OCI-M2 (cell line): ENCODE measurements at regions not wholly inside any gene's neighbourhood (a gene's known extent, or its start where the extent isn't known, plus 50 kb on each side); places are given as distances from the start of the nearest gene placed in this dataset.
"Not testable (repeated sequence)": the region's sequence is repeated elsewhere in the genome, so short reads cannot be mapped to it uniquely, and the experiment has no call there.

ENCODE experiments used
- DNase-seq: peaks from one replicate; lab custom pipeline; 2025; ENCODE audit not compliant: unreplicated experiment; lab: John Stamatoyannopoulos, UW

DNA sequence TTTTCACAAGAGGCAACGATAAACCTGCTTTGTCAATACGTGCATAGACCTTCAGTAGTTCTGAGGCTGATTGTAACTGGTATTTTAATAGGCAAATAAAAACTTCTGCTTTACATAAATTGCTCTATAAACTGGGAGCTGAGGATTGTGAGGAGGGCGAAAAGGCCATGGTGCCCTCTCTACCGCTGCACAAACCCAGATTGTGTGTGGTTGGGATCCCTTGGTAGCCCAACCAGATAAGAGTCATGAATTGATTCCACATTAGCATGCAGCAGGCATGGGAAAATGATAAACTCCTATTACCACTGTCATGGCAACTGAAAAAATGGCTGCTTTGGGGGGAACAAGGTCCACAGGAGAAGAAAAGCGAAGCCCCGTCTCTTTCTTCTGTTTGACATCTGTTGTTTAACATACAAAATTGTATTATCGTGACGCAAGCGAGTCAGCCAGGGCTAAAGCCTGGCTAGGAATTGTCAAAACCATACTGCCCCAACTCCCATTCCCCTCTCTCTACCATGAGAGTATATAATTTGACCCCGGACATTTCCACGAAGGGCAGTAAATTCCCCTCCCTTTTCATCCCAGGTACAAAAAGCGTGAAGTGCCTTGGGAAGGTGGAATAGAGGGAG, 157.8 kb upstream of the SALL4 start:
- DNase-seq, result no peak

GRCh38 chr20:51959066-51959542, 156.8 kb upstream of the SALL4 start:
- no peak for DNase-seq

- no peak for DNase-seq
These were observed 156.1 kb upstream of the SALL4 start for GRCh38 chr20:51958099-51959065.

DNA sequence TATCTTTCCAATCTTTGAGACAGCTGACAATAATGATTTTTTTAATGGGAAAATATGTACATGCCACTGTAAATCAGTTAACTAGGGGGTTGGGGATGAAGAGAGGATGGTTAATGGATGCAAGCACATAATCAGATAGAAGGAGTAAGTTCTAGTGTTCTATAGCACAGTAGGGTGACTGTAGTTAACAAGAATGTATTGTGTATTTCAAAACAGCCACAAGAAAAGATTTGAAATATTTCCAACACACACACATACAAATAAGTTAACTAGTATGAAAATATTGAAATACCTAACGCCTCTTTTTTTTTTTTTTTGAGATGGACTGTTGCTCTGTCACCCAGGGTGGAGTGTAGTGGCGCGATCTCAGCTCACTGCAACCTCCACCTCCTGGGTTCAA, 153.4 kb upstream of the SALL4 start:
- no peak for DNase-seq

DNA sequence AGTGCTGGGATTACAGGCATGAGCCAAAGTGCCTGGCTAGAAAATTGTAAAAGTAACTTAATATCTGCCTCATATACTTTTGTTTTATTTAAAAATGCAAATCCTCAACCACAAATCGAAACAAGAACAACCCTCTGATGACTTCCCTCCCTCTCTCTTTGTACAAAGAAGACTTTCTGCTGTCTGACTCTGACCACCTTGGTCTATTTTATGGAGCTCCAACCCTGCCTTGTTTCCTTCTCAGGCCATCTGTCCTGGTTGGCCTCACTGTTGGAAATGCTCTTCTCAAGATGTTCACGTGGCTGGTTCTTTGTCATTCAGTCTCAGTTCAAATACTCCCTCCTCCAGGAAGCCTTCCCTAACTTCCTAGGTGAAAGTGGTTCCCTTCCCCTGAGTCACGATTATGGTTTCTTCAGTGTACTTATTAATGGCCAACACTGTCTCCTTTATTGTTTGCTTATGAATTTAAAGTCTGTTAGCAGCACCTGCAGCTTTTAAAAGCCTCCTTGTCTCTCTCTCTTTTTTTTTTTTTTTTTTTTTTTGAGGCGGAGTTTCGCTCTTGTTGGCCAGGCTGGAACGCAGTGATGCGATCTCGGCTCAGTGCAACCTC, 151.5 kb upstream of the SALL4 start:
- DNase-seq, result no peak

DNA sequence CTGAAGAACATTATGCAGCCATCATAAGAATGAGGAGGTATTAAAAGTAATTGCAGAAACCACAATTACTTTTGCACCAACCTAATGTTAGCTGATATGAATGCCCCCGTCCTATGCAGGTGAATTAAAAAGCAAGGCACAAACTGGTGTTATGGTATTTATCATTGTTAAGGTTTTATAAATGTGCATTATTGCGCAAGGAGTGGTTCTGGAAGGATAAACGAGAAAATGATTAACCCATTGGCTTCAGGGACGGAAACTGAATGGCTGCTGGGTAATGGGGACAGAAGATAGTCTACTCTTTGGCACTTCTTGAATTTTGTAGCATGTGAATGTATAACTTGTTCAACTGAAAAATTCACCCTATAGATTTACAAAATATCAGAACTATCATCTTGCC, 148.6 kb upstream of the SALL4 start:
- no peak for DNase-seq

DNA sequence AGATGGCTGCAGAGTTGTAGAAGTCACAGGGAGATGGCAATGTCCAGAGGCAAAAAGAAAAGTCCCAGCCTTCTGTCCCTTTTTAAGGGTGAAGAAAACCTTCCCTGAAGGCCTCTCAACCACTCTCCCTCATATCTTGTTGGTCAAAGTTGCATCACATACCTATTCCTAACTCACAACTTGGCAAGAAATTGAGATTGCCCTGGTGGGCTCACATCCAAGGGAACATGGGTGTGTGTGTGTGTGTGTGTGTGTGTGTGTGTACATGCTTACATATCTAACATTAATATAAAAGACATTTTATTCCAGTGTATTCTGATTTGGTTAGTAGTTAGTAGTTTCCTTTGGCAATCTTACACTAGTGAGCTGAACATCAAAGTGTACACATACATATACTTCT, 144.3 kb upstream of the SALL4 start:
- no peak for DNase-seq

- DNase-seq, result no peak
These were observed 143.6 kb upstream of the SALL4 start for GRCh38 chr20:51945881-51946280.

- no peak for DNase-seq
These were observed 142.9 kb upstream of the SALL4 start for GRCh38 chr20:51945177-51945576.

DNA sequence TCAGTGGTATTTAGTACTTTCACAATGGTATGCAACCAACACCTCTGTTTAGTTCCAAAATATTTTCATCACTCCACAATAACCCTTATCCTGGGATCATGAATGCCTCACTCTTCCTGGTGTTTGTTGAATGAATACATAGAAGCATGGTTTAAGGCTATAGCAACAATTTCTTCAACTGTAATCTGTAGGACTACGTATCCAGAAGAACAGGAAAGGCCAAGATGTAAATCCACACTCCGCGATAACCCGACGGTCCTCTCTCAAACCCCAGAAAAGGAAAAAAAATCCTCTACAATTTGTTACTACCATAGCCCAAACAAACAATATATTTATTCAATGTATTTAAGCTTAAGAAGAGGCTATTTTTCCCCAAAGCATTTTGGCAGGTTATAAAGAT, 141.4 kb upstream of the SALL4 start:
- DNase-seq, result no peak

DNA sequence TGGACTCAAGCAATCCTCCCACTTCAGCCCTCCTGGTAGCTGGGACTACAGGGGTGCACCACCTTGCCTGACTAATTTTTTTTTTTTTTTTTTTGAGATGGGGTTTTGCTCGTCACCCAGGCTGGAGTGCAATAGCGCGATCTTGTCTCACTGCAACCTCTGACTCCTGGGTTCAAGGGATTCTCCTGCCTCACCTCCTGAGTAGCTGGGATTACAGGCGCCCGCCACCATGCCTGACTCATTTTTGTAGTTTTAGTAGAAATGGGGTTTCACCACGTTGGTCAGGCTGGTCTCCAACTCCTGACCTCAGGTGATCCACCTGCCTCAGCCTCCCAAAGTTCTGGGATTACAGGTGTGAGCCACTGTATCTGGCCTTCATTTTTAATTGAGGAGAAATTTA, 141.0 kb upstream of the SALL4 start:
- not testable (repeated sequence) for DNase-seq

DNA sequence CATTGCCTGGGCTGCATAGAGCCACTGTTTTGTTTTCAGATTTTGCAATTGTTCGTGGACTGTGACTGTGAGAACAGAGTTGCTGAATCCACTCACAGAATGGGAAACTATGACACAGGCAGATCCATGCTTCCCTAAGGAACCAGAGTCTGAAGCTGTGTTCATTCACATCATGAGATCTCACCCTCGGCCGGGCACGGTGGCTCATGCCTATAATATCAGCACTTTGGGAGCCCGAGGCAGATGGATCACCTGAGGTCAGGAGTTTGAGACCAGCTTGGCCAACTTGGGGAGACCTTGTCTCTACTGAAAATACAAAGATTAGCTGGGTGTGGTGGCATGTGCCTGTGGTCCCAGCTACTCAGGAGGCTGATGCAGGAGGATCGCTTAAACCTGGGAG, 139.2 kb upstream of the SALL4 start:
- DNase-seq, result no peak

DNA sequence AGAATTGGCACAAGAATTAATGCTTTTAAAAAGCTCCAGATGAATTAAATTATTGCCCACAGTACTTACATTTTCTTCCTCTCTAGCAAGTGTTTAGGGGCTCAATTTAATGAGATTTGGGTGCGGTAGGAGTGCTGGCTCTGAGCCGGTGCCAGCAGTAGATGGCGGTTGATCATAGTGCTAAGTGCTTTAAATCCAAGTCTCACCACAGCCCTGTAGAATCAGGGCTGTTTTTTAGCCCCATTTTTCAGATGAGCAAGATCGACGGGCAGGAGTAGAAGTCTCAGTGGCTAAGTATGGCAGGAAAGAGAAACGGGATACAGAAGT, 136.9 kb upstream of the SALL4 start:
- DNase-seq, result no peak

DNA sequence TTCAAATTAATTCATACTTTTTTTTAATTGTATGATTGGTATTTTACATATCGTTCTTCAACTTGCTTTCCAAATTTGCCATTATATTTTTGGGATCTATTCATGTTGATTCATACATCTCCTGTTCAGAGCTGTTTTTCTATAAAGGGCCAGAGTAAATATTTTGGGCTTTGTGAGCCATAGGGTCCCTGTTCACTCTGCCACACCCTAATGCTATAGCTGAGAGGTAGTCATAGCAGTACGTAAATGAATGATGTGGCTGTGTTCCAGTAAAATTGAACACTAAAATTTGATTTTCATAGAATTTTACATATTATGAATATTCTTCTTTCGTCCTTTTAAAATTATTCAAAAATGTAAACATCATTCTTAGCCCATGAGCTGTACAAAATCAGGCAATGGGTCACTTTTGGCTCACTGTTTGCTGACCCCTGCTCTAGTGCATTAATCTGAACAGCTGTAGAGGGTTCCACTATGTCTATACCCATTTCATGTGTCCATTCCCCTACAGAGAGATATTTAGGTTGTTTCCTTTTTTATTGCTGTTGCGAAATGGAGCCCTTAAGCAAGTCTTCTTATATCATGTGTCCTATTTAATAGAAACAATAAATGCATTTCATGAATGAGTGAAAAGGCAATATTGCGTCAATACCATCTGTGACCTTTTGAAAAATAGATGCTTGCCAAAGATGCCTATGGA, 136.4 kb upstream of the SALL4 start:
- DNase-seq, result no peak

GRCh38 chr20:51937779-51938178, 135.5 kb upstream of the SALL4 start:
- DNase-seq, result no peak

DNA sequence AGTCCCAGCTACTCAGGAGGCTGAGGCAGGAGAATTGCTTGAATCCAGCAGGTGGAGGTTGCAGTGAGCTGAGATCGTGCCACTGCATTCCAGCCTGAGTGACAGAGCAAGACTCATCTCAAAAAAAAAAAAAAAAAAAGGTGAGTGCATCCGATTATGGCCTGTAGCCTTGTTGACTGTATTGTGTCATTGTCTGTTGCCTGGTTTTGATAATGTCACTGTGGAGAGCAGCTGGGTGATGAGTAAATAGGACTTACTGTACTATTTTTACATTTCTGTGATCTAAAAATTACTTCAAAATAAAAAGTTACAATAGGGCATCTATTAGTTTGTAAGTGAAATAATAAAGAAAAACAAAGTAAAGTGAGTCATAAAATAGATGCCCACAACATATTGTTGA, 134.1 kb upstream of the SALL4 start:
- DNase-seq, result no peak

DNA sequence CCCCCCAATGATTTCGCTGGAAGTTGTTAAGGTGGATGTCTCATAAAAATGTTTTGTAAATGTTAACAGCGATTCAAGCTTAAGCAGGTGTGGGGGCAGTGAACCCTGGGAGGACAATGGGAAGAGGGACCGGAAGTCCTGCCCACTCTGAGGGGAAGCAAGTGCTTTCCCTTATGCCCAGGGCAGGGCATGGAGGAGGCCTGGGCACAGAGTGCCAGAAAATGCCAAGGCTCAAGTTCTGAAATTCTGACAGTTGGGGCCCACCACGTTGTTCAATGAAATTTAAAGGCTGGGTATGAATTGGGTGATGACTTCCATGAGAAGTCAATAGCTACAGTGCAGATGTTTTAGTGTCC, 132.7 kb upstream of the SALL4 start:
- no peak for DNase-seq

DNA sequence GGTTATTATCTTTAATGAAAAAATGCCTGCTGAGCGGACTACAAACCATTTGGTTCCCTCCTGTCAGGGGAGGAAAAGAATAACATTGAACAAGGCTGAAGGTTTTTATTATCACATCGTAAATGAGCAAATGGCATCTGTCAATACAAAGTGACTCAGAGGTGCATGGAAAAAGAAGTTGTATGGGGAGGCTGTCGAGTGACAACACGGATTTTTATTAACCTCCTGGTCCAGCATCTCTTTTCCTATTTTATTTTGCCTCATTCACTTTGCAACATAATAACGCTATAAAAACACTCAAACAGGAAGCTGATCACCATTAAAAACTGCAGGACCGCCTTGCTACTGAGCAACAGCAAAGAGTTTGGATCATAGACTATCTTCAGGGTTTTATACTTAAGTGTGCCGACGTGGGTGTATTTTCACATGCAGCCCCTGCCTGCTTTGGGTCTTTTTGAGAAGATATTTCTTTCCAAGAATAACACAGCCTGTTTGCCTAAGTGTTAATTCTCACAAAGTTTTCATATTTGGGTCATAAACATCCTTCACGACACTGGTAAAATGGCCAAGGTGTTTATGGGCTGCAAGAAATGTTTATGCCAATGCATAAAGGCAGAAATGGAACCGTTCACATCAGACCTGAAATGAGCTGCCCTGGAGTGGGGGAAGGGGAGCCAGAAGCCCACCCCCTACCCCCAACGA, 132.1 kb upstream of the SALL4 start:
- DNase-seq, result no peak

- no peak for DNase-seq
These were observed 129.1 kb upstream of the SALL4 start for GRCh38 chr20:51931371-51931781.

DNA sequence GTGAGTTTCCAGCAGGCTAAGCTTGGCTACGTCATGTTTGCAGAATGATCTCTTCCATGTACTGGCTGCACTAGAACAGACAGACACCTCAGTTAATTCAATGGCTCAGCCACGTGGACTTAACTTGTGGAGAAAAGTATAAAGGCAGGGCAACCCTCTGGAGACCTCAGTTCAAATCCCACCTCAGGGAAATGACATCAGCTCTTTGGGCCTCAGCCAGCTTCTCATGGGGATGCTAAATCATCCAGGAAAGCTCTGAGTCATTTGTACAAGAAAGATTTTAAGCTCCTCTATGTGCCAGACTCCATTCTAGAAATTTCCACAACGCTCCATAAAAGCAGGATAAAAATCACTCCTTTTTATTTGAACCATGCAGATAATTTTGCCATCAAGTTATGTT, 128.5 kb upstream of the SALL4 start:
- DNase-seq, result no peak

DNA sequence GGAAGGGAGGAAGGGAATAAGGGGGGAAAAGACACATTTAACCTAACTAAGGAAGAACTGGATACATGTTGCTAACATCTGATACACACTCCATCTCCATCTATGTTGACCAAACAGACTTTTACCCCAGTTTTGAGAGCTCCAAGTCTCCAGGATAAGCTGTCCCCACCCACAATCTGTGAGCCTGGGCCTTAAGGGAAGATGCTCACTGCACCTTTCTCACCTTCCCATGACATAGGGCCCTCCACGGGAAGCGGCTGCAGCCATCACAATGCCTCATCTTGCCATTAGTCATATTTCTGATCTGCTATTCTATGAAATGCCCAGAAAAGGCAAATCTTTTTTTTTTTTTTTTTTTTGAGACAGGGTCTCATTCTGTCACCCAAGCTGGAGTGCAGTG, 126.6 kb upstream of the SALL4 start:
- no peak for DNase-seq
